ENCODE measurements at regions not wholly inside any gene's neighbourhood (a gene's known extent, or its start where the extent isn't known, plus 50 kb on each side); places are given as distances from the start of the nearest gene placed in this dataset.

GRCh38 chr3:102230057-102230456, 204.8 kb upstream of the ZPLD1 start:
- TF ChIP-seq CTCF (IDR thresholded peaks at IDR 0.05; ENCODE audit: unreplicated experiment): no peak
- no peaks in the 10 kb centered on the region for H3K9me3 Mint-ChIP-seq
- H3K36me3 Mint-ChIP-seq: no peaks in the 10 kb centered on the region
- no peak overlapping the region for H3K4me3 Mint-ChIP-seq
- no peak for DNase-seq (ENCODE audit: low spot score in 2 of 2, unreplicated experiment in 2 of 2)
- H3K27ac Mint-ChIP-seq: no peak overlapping the region
- H3K27me3 Mint-ChIP-seq (ENCODE audit: low read depth): no peaks in the 10 kb centered on the region
- peaks cover 30% of the 10 kb centered on the region for H3K4me1 Mint-ChIP-seq

GRCh38 chr3:102233881-102234280, 200.9 kb upstream of the ZPLD1 start:
- Mint-ChIP-seq H3K27ac (no peak overlapping the region), H3K36me3 (no peaks in the 10 kb centered on the region), H3K4me1 (peaks cover 17% of the 10 kb centered on the region), H3K27me3 (ENCODE audit: low read depth) (no peaks in the 10 kb centered on the region), H3K4me3 (no peak overlapping the region), H3K9me3 (no peaks in the 10 kb centered on the region)
- no peak for TF ChIP-seq CTCF (IDR thresholded peaks at IDR 0.05; ENCODE audit: unreplicated experiment)
- no peak for DNase-seq (ENCODE audit: low spot score in 2 of 2, unreplicated experiment in 2 of 2)

- no peaks in the 10 kb centered on the region for H3K27me3 Mint-ChIP-seq (ENCODE audit: low read depth)
- no peak for TF ChIP-seq CTCF (IDR thresholded peaks at IDR 0.05; ENCODE audit: unreplicated experiment)
- no peak overlapping the region for H3K4me3 Mint-ChIP-seq
- no peaks in the 10 kb centered on the region for H3K9me3 Mint-ChIP-seq
- H3K36me3 Mint-ChIP-seq: no peaks in the 10 kb centered on the region
- DNase-seq (ENCODE audit: low spot score in 2 of 2, unreplicated experiment in 2 of 2): no peak
- H3K4me1 Mint-ChIP-seq: peaks cover 9% of the 10 kb centered on the region
- H3K27ac Mint-ChIP-seq: no peak overlapping the region
Measured at GRCh38 chr3:102235679-102236078, 199.1 kb upstream of the ZPLD1 start.

GRCh38 chr3:102237181-102237580, 197.6 kb upstream of the ZPLD1 start:
- peaks cover 9% of the 10 kb centered on the region for H3K4me1 Mint-ChIP-seq
- TF ChIP-seq CTCF (IDR thresholded peaks at IDR 0.05; ENCODE audit: unreplicated experiment): no peak
- no peak overlapping the region for H3K27ac Mint-ChIP-seq
- H3K4me3 Mint-ChIP-seq: no peak overlapping the region
- DNase-seq (ENCODE audit: low spot score in 2 of 2, unreplicated experiment in 2 of 2): no peak
- no peaks in the 10 kb centered on the region for H3K9me3 Mint-ChIP-seq
- no peaks in the 10 kb centered on the region for H3K27me3 Mint-ChIP-seq (ENCODE audit: low read depth)
- no peaks in the 10 kb centered on the region for H3K36me3 Mint-ChIP-seq

- no peak for TF ChIP-seq CTCF (IDR thresholded peaks at IDR 0.05; ENCODE audit: unreplicated experiment)
Measured at GRCh38 chr3:102237838-102238237, 197.0 kb upstream of the ZPLD1 start.

GRCh38 chr3:102238362-102238761, 196.5 kb upstream of the ZPLD1 start:
- Mint-ChIP-seq H3K36me3 (no peaks in the 10 kb centered on the region), H3K9me3 (no peaks in the 10 kb centered on the region), H3K27ac (no peak overlapping the region), H3K4me1 (peaks cover 9% of the 10 kb centered on the region), H3K27me3 (ENCODE audit: low read depth) (no peaks in the 10 kb centered on the region), H3K4me3 (no peak overlapping the region)
- DNase-seq (ENCODE audit: low spot score in 2 of 2, unreplicated experiment in 2 of 2): no peak
- no peak for TF ChIP-seq CTCF (IDR thresholded peaks at IDR 0.05; ENCODE audit: unreplicated experiment)

More at GRCh38 chr3:102237838-102238237, 197.0 kb upstream of the ZPLD1 start:
- Mint-ChIP-seq H3K4me3 (no peak overlapping the region), H3K27ac (no peak overlapping the region), H3K36me3 (no peaks in the 10 kb centered on the region), H3K27me3 (ENCODE audit: low read depth) (no peaks in the 10 kb centered on the region), H3K9me3 (no peaks in the 10 kb centered on the region), H3K4me1 (peaks cover 9% of the 10 kb centered on the region)
- no peak for DNase-seq (ENCODE audit: low spot score in 2 of 2, unreplicated experiment in 2 of 2)
